NB4 (cell line): ENCODE measurements at regions not wholly inside any gene's neighbourhood (a gene's known extent, or its start where the extent isn't known, plus 50 kb on each side); places are given as distances from the start of the nearest gene placed in this dataset.
"Not testable (repeated sequence)": the region's sequence is repeated elsewhere in the genome, so short reads cannot be mapped to it uniquely, and the experiment has no call there.

Experiments
- DNase-seq: peaks from one replicate; pipeline ENCODE4 v3.0.0; 2010; ENCODE audit warnings: low read depth
- H3K4me3 ChIP-seq: one replicate; pipeline ENCODE4 v1.5.1; 2011; ENCODE audit warnings: mild to moderate bottlenecking, low read depth, low read length, moderate library complexity
- CTCF ChIP-seq: IDR thresholded peaks from one replicate; pipeline ENCODE4 v1.5.1; 2012; ENCODE audit warnings: low read depth, low read length
- MAX ChIP-seq: IDR thresholded peaks from 2 replicates; pipeline ENCODE4 v1.6.1; 2011; ENCODE audit warnings: low read depth, low read length

- peak; percentile 32 for TF ChIP-seq CTCF
- peak; percentile 37 for DNase-seq
- H3K4me3 ChIP-seq: not testable (repeated sequence)
These were observed 171.1 kb upstream of the OSBPL11 start for GRCh38 chr3:125766285-125766826.

GRCh38 chr3:125766931-125767330, 171.6 kb upstream of the OSBPL11 start:
- not testable (repeated sequence) for H3K4me3 ChIP-seq, DNase-seq

- no peak for DNase-seq
- H3K4me3 ChIP-seq: no peak overlapping the region
- TF ChIP-seq MAX: no peak
These were observed 172.3 kb upstream of the OSBPL11 start for GRCh38 chr3:125767641-125768040.

DNA sequence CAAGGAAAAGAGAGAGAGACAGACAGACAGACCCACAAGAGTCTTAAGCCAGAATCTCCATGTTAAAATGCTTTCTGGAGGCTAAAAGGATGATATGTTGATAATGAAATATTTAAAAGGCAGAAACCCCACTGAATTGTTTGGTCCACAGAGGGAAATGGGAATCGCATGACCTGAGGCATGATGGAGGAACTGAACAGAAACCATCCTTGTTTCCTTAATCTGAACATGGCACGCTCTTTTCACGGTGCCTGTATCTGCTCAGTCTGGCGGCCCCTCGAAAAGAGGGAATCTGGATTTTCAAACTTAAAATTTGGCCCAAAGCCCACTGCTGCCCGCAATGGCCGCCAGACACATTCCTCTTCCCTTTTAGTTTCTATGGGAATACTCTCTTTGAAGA, 173.5 kb upstream of the OSBPL11 start:
- H3K4me3 ChIP-seq, DNase-seq: not testable (repeated sequence)

- not testable (repeated sequence) for H3K4me3 ChIP-seq
These were observed 176.2 kb upstream of the OSBPL11 start for GRCh38 chr3:125771506-125771905.

DNA sequence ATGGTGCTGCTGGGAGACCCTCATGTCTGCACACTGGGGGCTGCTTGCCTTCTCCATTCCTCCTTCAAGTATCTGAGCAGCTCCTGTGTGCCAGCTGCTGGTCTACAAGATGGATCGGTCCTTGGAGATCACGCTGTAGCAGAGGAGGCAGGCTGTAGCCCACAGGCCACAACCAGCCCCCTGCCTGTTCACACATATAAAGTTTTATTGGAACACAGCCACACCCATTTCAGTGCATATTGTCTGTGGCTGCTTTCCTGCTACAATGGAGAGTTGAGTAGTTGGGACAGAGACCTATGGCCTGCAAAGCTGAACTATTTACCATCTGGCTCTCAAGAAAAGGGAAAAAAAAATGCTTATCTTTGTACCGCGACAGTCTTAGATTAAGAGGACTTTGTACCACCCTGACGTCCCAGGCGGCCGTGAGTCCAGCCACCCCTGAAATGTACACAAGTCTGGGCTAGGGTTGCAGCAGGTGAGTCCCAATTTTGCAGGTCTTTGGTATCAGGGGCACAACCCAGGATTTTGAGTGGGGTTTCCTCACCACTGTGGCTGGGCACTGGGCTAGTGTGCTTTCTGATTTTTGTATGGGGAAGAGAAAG, 179.2 kb upstream of the OSBPL11 start:
- not testable (repeated sequence) for DNase-seq, H3K4me3 ChIP-seq

More at GRCh38 chr3:125771506-125771905, 176.2 kb upstream of the OSBPL11 start:
- DNase-seq: not testable (repeated sequence)

GRCh38 chr3:125775106-125775505, 179.8 kb upstream of the OSBPL11 start:
- not testable (repeated sequence) for H3K4me3 ChIP-seq, DNase-seq

- not testable (repeated sequence) for DNase-seq, H3K4me3 ChIP-seq
These were observed 180.5 kb upstream of the OSBPL11 start for GRCh38 chr3:125775606-125776294.

DNA sequence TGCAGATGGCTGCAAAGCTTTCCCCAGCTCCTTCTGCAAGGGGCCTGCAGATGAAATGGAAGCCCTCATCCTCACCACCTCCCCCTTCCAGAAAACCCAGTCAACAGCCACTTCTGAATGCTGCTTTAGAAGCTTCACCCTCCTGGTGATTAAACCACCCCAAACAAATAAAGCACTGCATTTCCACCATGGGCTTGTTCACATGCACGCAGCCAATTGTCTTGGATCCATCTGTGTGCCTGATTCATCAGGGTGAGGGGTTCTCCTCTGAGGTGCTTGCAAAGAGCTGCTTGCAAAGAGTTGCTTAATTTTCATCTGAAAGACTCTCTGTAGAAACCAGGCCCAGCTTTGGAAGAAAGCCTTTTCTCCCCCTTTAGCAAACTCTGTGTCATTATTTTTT, 184.0 kb upstream of the OSBPL11 start:
- not testable (repeated sequence) for H3K4me3 ChIP-seq, DNase-seq

DNA sequence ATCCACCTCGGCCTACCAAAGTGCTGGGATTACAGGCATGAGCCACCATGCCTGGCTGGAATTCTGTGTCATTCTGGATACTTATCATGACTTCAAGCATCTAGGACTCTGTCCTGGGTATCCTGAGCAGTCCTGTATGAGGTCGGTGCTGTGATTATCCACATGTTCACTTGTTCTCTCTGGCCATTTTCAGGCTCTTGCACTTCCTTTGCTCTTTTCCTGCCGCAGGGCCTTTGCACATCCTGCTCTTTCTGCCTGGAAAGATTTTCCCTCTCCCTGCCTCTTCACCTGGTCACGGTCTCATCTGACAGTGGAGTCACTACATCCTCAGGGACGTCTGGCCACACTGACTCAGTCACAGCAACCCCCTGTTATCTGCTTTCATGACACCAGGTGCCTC, 184.6 kb upstream of the OSBPL11 start:
- DNase-seq, H3K4me3 ChIP-seq: not testable (repeated sequence)

DNA sequence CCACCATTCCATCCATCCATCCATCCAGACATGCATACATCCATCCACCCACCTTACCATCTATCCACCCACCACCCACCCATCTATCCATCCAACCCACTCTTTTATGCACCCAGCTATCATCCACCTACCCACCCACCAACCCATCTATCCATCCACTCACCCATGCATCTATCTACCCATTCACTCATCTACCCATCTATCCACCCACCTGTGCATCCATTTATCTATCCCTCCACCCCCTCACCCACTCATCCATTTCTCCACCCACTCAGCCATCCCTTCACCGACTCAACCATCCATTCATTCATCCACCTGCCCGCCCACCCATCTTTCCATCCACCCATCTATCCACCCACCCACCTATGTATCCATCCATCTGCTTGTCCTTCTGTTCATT, 186.4 kb upstream of the OSBPL11 start:
- not testable (repeated sequence) for H3K4me3 ChIP-seq, DNase-seq

GRCh38 chr3:125790312-125790711, 178.7 kb upstream of the ROPN1B start:
- DNase-seq: not testable (repeated sequence)

GRCh38 chr3:125791021-125791420, 178.0 kb upstream of the ROPN1B start:
- DNase-seq, H3K4me3 ChIP-seq: not testable (repeated sequence)

More at GRCh38 chr3:125790312-125790711, 178.7 kb upstream of the ROPN1B start:
- H3K4me3 ChIP-seq: not testable (repeated sequence)

- not testable (repeated sequence) for H3K4me3 ChIP-seq, DNase-seq
These were observed 159.0 kb upstream of the ROPN1B start for GRCh38 chr3:125810010-125810409.

GRCh38 chr3:125822175-125822574, 146.8 kb upstream of the ROPN1B start:
- not testable (repeated sequence) for H3K4me3 ChIP-seq
- DNase-seq: peak; percentile 31

DNA sequence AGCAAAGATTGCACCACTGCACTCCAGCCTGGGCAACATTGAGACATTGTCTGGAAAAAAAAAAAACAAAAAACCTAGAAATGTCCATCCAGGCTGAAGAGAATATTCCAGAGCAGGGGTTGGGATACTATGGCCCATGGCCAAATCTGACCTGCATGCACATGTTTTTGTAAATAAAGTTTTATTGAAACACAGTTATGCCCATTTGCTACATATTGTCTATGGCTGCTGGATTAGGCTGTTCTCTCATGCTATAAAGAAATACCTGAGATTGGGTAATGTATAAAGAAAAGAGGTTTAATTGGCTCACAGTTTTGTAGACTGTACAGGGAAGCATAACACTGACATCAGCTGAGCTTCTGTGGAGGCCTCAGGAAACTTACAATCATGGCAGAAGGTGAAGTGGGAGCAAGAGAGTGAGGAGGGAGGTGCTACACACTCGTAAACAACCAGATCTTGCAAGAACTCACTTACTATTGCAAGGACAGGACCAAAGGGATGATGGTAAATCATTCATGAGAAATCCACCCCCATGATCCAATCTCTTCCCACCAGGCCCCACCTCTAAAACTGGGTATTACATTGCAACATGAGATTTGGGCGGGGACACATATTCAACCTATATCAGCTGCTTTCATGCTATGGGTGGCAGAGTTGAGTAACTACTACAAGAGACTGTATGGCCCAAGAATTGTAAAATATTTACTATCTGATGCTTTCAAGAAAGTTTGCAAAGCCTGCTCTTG, 137.8 kb upstream of the ROPN1B start:
- not testable (repeated sequence) for DNase-seq, H3K4me3 ChIP-seq

GRCh38 chr3:125835562-125835961, 133.4 kb upstream of the ROPN1B start:
- not testable (repeated sequence) for DNase-seq, H3K4me3 ChIP-seq
